Uterus (tissue), 3 donors: ENCODE measurements at regions not wholly inside any gene's neighbourhood (a gene's known extent, or its start where the extent isn't known, plus 50 kb on each side); places are given as distances from the start of the nearest gene placed in this dataset.

Experiments
- DNase-seq, 2 donors: peaks; one replicate each; pipeline ENCODE4 v3.0.0-alpha.2; 2019 to 2020
- H3K27ac ChIP-seq, 2 donors: fragments of 200-600 bp; sonication (generic); 1 replicate in 1 of 2; 2 replicates in 1 of 2; pipeline ENCODE4 v1.5.1; 2016 to 2018
- H3K27me3 ChIP-seq, 2 donors: fragments of 200-600 bp; sonication (generic); one replicate each; pipeline ENCODE4 v1.5.1; 2018 to 2019; ENCODE audit warnings: control low read depth in 1 of 2
- H3K36me3 ChIP-seq, 2 donors: fragments of 200-600 bp; sonication (generic); one replicate each; pipeline ENCODE4 v1.5.1; 2019; ENCODE audit warnings: control low read depth in 1 of 2
- H3K4me1 ChIP-seq, 2 donors: fragments of 200-600 bp; sonication (generic); one replicate each; pipeline ENCODE4 v1.5.1; 2018 to 2019; ENCODE audit warnings: control low read depth in 1 of 2
- H3K4me3 ChIP-seq, 2 donors: fragments of 200-600 bp; sonication (generic); 1 replicate in 1 of 2; 2 replicates in 1 of 2; pipeline ENCODE4 v1.5.1; 2018 to 2019; ENCODE audit warnings: mild to moderate bottlenecking in 1 of 2
- H3K9me3 ChIP-seq, 2 donors: fragments of 200-600 bp; sonication (generic); one replicate each; pipeline ENCODE4 v1.5.1; 2019; ENCODE audit warnings: control low read depth in 1 of 2
- CTCF ChIP-seq, 4 experiments: fragments of 200-600 bp in 2 of 4; fragments of 450-650 bp in 2 of 4; sonication (generic) in 2 of 4; IDR thresholded peaks; one replicate each; pipeline ENCODE4 v1.5.1; 2016 to 2019; ENCODE audit warnings: antibody characterized with exemption in 4 of 4, mild to moderate bottlenecking in 2 of 4, moderate library complexity in 1 of 4
- POLR2A ChIP-seq, 2 donors: fragments of 450-650 bp; IDR thresholded peaks; one replicate each; pipeline ENCODE4 v1.6.1; 2016; ENCODE audit warnings: antibody characterized with exemption in 2 of 2, mild to moderate bottlenecking in 1 of 2, moderate library complexity in 1 of 2
- intact Hi-C: fragments of 100-400 bp; cut with DNase I; formaldehyde crosslinking; loops from one replicate; pipeline ENCODE4 v1.15.1; 2023; ENCODE audit warnings: low total_unique reads
- donor health status: DM: yes; HTN: yes; CAD: no.

- Histone ChIP-seq H3K27me3 (no peaks in the 10 kb centered on the region), H3K27ac (peak overlapping the region in 1 of 2 donors; percentile 40), H3K4me1 (peaks cover 0 to 23% of the 10 kb centered on the region in 2 donors), H3K36me3 (no peaks in the 10 kb centered on the region), H3K9me3 (no peaks in the 10 kb centered on the region), H3K4me3 (no peak overlapping the region)
- DNase-seq: peak in 1 of 2 donors; percentile 37
- intact Hi-C loops: no loop called here
- TF ChIP-seq CTCF (IDR thresholded peaks at IDR 0.05) (no peak), POLR2A (IDR thresholded peaks at IDR 0.05) (no peak)
These were observed 56.2 kb upstream of the ADRA2C start for GRCh38 chr4:3709846-3710441.

GRCh38 chr4:3709061-3709845, 56.9 kb upstream of the ADRA2C start:
- TF ChIP-seq CTCF (IDR thresholded peaks at IDR 0.05): no peak
- TF ChIP-seq POLR2A (IDR thresholded peaks at IDR 0.05): no peak
- no peak for DNase-seq
- intact Hi-C loops: no loop called here
- no peaks in the 10 kb centered on the region for H3K36me3 ChIP-seq
- H3K27ac ChIP-seq: no peak overlapping the region
- no peak overlapping the region for H3K4me3 ChIP-seq
- H3K9me3 ChIP-seq: no peaks in the 10 kb centered on the region
- peaks cover 0 to 23% of the 10 kb centered on the region in 2 donors for H3K4me1 ChIP-seq
- no peaks in the 10 kb centered on the region for H3K27me3 ChIP-seq

GRCh38 chr4:3708611-3709010, 57.6 kb upstream of the ADRA2C start:
- TF ChIP-seq POLR2A (IDR thresholded peaks at IDR 0.05) (no peak), CTCF (IDR thresholded peaks at IDR 0.05) (no peak)
- intact Hi-C loops: no loop called here
- Histone ChIP-seq H3K36me3 (no peaks in the 10 kb centered on the region), H3K27ac (no peak overlapping the region), H3K4me3 (no peak overlapping the region), H3K27me3 (no peaks in the 10 kb centered on the region), H3K9me3 (no peaks in the 10 kb centered on the region), H3K4me1 (peaks cover 0 to 23% of the 10 kb centered on the region in 2 donors)
- no peak for DNase-seq

- H3K36me3 ChIP-seq: no peaks in the 10 kb centered on the region
- H3K27ac ChIP-seq: peak overlapping the region; percentile 53 to 56
- DNase-seq: peak; percentile 63
- H3K4me1 ChIP-seq: peaks cover 0 to 23% of the 10 kb centered on the region in 2 donors
- intact Hi-C loops: no loop called here
- no peaks in the 10 kb centered on the region for H3K9me3 ChIP-seq
- TF ChIP-seq CTCF (IDR thresholded peaks at IDR 0.05) (no peak), POLR2A (IDR thresholded peaks at IDR 0.05) (no peak)
- H3K4me3 ChIP-seq: no peak overlapping the region
- H3K27me3 ChIP-seq: no peaks in the 10 kb centered on the region
These were observed 58.1 kb upstream of the ADRA2C start for GRCh38 chr4:3708103-3708510.

GRCh38 chr4:3707423-3708102, 58.6 kb upstream of the ADRA2C start:
- intact Hi-C loops: no loop called here

More at GRCh38 chr4:3707423-3708102, 58.6 kb upstream of the ADRA2C start:
- H3K27ac ChIP-seq: peak overlapping the region; percentile 53 to 56
- no peaks in the 10 kb centered on the region for H3K36me3 ChIP-seq
- no peaks in the 10 kb centered on the region for H3K27me3 ChIP-seq
- H3K4me1 ChIP-seq: peaks cover 0 to 23% of the 10 kb centered on the region in 2 donors
- no peaks in the 10 kb centered on the region for H3K9me3 ChIP-seq
- no peak for DNase-seq
- TF ChIP-seq POLR2A (IDR thresholded peaks at IDR 0.05) (no peak), CTCF (IDR thresholded peaks at IDR 0.05) (no peak)
- H3K4me3 ChIP-seq: no peak overlapping the region
